HUES48 (cell line): ENCODE measurements at regions not wholly inside any gene's neighbourhood (a gene's known extent, or its start where the extent isn't known, plus 50 kb on each side); places are given as distances from the start of the nearest gene placed in this dataset.

ENCODE experiments used
- H3K27ac ChIP-seq: one replicate; pipeline ENCODE4 v1.7.0; 2013; ENCODE audit warnings: low read depth, low read length, inconsistent platforms
- H3K27me3 ChIP-seq: 2 replicates; pipeline ENCODE4 v1.6.1; 2013; ENCODE audit warnings: mild to moderate bottlenecking, low read length; ENCODE audit not compliant: control insufficient read depth, insufficient read depth
- H3K36me3 ChIP-seq: 2 replicates; pipeline ENCODE4 v1.6.1; 2013; ENCODE audit warnings: low read length; ENCODE audit not compliant: control insufficient read depth, insufficient read depth
- H3K4me1 ChIP-seq: 2 replicates; pipeline ENCODE4 v1.6.1; 2013; ENCODE audit warnings: mild to moderate bottlenecking, low read length; ENCODE audit not compliant: control insufficient read depth, insufficient read depth
- H3K4me3 ChIP-seq: 2 replicates; pipeline ENCODE4 v1.5.1; 2013; ENCODE audit warnings: mild to moderate bottlenecking, low read depth, low read length
- H3K9ac ChIP-seq: 2 replicates; pipeline ENCODE4 v1.6.1; 2013; ENCODE audit warnings: mild to moderate bottlenecking, low read depth, low read length, moderate library complexity
- H3K9me3 ChIP-seq: 2 replicates; pipeline ENCODE4 v1.6.1; 2013; ENCODE audit warnings: low read length; ENCODE audit not compliant: control insufficient read depth, insufficient read depth

DNA sequence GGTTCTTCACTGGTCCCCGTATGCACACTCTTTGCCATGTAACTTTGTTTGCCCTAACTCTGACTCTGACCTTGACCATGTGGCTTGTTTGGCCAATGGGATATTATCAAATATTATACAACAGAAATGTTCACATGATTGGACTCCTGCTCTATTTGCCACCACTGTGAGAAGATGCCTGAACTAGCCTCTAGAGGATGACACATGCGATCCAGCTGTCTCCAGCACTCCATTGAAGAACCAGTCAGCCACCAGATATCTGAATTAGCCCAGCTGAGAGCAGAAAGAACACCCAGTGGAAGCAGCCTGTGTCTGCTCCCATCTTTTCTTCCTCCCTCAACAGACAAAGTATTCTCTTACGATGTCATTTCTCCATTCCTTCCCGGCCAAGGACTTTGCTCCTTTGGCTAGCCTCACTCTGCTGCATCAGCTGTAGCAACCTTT is 412.1 kb downstream of the IRS1 start:
- no peaks in the 10 kb centered on the region for H3K4me1 ChIP-seq
- H3K4me3 ChIP-seq, result no peak overlapping the region
- H3K9me3 ChIP-seq, result no peaks in the 10 kb centered on the region
- H3K27me3 ChIP-seq, result no peaks in the 10 kb centered on the region
- H3K9ac ChIP-seq, result no peak overlapping the region
- H3K27ac ChIP-seq, result no peak overlapping the region
- H3K36me3 ChIP-seq, result no peaks in the 10 kb centered on the region

DNA sequence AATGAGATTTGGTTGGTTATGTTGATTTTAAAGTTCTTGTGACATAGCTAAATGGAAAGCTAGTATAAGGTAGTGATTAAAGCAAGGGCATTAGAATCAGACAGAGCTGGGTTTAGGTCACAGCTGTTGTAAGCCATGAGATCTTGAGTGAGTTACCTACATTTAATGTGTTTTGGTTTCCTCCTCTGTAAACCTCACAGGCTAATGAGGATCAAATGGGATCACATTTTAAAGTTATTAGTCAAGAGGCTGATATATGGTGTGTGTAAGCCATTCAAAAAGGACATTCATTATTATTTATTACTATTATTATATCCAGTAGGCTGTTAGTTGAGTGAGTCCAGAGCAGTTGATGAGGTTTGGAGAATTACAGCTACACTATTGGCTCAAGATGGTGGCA is 416.2 kb downstream of the IRS1 start:
- H3K4me3 ChIP-seq, result no peak overlapping the region
- no peaks in the 10 kb centered on the region for H3K36me3 ChIP-seq
- no peak overlapping the region for H3K27ac ChIP-seq
- H3K4me1 ChIP-seq, result no peaks in the 10 kb centered on the region
- no peaks in the 10 kb centered on the region for H3K27me3 ChIP-seq
- no peaks in the 10 kb centered on the region for H3K9me3 ChIP-seq
- H3K9ac ChIP-seq, result no peak overlapping the region

DNA sequence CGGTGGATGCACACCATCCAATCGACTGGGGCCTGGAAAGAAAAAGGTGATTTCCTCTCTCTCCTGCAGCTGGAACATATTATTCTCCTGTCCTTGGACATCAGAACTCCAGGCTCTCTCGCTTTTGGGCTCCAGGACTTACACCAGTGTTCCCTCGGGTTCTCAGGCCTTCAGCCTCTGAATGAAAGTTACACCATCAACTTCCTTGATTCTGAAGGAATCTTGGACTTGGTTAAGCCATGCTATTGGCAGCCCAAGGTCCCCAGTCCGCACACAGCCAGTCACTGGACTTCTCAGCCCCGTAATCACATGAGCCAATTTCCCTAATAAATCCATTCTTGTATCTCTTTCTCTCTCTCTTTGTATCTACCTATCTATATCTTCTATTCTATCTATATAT is 418.9 kb downstream of the IRS1 start:
- Histone ChIP-seq H3K4me1 (peaks cover 6% of the 10 kb centered on the region; the same call in 1 of the 2 replicates), H3K4me3 (no peak overlapping the region), H3K27ac (no peak overlapping the region), H3K36me3 (no peaks in the 10 kb centered on the region), H3K9ac (no peak overlapping the region), H3K9me3 (no peaks in the 10 kb centered on the region), H3K27me3 (no peaks in the 10 kb centered on the region)

- H3K9ac ChIP-seq, result no peak overlapping the region
- no peaks in the 10 kb centered on the region for H3K27me3 ChIP-seq
- peaks cover 6% of the 10 kb centered on the region; the same call in 1 of the 2 replicates for H3K4me1 ChIP-seq
- no peak overlapping the region for H3K27ac ChIP-seq
- H3K4me3 ChIP-seq, result no peak overlapping the region
- no peaks in the 10 kb centered on the region for H3K36me3 ChIP-seq
- no peaks in the 10 kb centered on the region for H3K9me3 ChIP-seq
Observed at GRCh38 chr2:226378753-226379705, 420.6 kb downstream of the IRS1 start.

- no peak overlapping the region for H3K9ac ChIP-seq
- H3K4me1 ChIP-seq, result peaks cover 6% of the 10 kb centered on the region; the same call in 1 of the 2 replicates
- H3K4me3 ChIP-seq, result no peak overlapping the region
- H3K27ac ChIP-seq, result no peak overlapping the region
- no peaks in the 10 kb centered on the region for H3K36me3 ChIP-seq
- H3K9me3 ChIP-seq, result no peaks in the 10 kb centered on the region
- H3K27me3 ChIP-seq, result no peaks in the 10 kb centered on the region
Observed at GRCh38 chr2:226376516-226377180, 423.0 kb downstream of the IRS1 start.

DNA sequence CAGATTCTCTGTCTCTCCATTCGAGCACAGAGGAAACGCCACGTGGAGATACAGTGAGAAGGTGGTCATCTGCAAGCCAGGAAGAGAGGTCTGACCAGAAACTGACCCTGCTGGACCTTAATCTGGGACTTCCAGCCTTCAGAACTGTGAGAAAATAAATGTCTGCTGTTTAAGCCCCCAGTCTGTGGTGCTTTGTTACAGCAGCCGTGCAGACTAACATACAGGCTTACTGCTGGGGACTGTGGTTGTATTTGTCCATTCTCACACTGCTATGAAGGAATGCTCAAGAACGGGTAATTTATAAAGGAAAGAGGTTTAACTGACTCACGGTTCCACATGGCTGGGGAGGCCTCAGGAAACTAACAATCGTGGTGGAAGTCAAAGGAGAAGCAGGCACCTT is 432.7 kb downstream of the IRS1 start:
- no peak overlapping the region for H3K27ac ChIP-seq

GRCh38 chr2:226364217-226364616 is 435.4 kb downstream of the IRS1 start:
- no peak overlapping the region for H3K27ac ChIP-seq
- H3K4me3 ChIP-seq, result no peak overlapping the region
- H3K4me1 ChIP-seq, result no peaks in the 10 kb centered on the region
- H3K9ac ChIP-seq, result no peak overlapping the region
- H3K27me3 ChIP-seq, result no peaks in the 10 kb centered on the region
- H3K36me3 ChIP-seq, result no peaks in the 10 kb centered on the region
- no peaks in the 10 kb centered on the region for H3K9me3 ChIP-seq

More for the DNA sequence above, 432.7 kb downstream of the IRS1 start:
- H3K9ac ChIP-seq, result no peak overlapping the region
- no peaks in the 10 kb centered on the region for H3K27me3 ChIP-seq
- H3K36me3 ChIP-seq, result no peaks in the 10 kb centered on the region
- no peaks in the 10 kb centered on the region for H3K4me1 ChIP-seq
- H3K9me3 ChIP-seq, result no peaks in the 10 kb centered on the region
- H3K4me3 ChIP-seq, result no peak overlapping the region

DNA sequence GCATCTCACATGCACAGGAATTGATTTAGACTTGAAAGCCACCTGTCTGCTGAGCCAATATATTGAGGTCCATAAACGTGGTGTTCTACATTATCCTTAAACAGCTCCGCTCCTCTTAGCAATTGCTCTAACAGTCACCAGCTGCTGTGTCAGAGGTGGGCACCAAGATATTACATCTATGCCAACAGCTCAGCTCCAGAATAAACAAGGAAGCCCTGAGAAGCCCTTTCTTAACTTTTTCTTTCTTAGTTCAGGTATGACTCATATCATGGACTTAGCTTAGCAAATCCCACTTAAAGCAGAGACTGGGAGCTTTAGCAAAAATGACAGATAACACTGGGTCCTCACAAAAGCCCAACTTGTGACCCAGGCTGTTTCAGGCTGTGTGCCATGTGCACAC is 436.6 kb downstream of the IRS1 start:
- no peak overlapping the region for H3K4me3 ChIP-seq
- H3K9ac ChIP-seq, result no peak overlapping the region
- no peaks in the 10 kb centered on the region for H3K27me3 ChIP-seq
- no peaks in the 10 kb centered on the region for H3K36me3 ChIP-seq
- H3K4me1 ChIP-seq, result no peaks in the 10 kb centered on the region
- H3K27ac ChIP-seq, result no peak overlapping the region
- no peaks in the 10 kb centered on the region for H3K9me3 ChIP-seq

- no peak overlapping the region for H3K4me3 ChIP-seq
- H3K27me3 ChIP-seq, result no peaks in the 10 kb centered on the region
- no peaks in the 10 kb centered on the region for H3K36me3 ChIP-seq
- no peaks in the 10 kb centered on the region for H3K9me3 ChIP-seq
- H3K9ac ChIP-seq, result no peak overlapping the region
- H3K4me1 ChIP-seq, result no peaks in the 10 kb centered on the region
- no peak overlapping the region for H3K27ac ChIP-seq
Observed at GRCh38 chr2:226360658-226361057, 439.0 kb downstream of the IRS1 start.

DNA sequence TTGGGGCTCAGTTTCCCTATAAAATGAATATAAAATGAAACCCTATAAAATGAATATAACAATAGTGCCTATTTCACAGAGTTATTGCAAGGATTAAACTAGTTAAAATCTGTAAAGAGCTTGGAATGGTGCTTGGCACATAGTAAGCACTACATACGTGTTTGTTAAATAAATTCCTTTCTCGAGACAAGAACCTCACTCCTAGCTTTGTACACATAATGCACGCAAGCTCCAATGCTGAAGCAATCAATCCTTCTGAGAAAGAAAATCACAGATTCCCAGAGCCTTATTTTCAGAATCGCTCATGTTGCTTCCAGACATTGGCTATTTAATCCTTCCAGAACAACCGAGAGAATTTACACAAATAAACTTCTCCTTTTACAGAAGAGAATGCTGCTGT is 440.9 kb downstream of the IRS1 start:
- Histone ChIP-seq H3K9me3 (no peaks in the 10 kb centered on the region), H3K4me3 (no peak overlapping the region), H3K9ac (no peak overlapping the region), H3K27ac (no peak overlapping the region), H3K27me3 (no peaks in the 10 kb centered on the region), H3K4me1 (no peaks in the 10 kb centered on the region), H3K36me3 (no peaks in the 10 kb centered on the region)

- no peaks in the 10 kb centered on the region for H3K36me3 ChIP-seq
Observed at GRCh38 chr2:226357816-226358215, 441.8 kb downstream of the IRS1 start.

More at GRCh38 chr2:226357816-226358215, 441.8 kb downstream of the IRS1 start:
- no peak overlapping the region for H3K27ac ChIP-seq
- H3K27me3 ChIP-seq, result no peaks in the 10 kb centered on the region
- H3K4me1 ChIP-seq, result no peaks in the 10 kb centered on the region
- H3K9me3 ChIP-seq, result no peaks in the 10 kb centered on the region
- no peak overlapping the region for H3K9ac ChIP-seq
- no peak overlapping the region for H3K4me3 ChIP-seq
